K562 (cell line): ENCODE measurements at regions not wholly inside any gene's neighbourhood (a gene's known extent, or its start where the extent isn't known, plus 50 kb on each side); places are given as distances from the start of the nearest gene placed in this dataset.
A peak's percentile ranks its signal among the peaks of the same experiment; 100 is the strongest.

Experiments used
- ATF2 ChIP-seq: sonication (generic); formaldehyde crosslinking; IDR thresholded peaks from 2 replicates; pipeline ENCODE4 v1.8.1; 2022; ENCODE audit warnings: missing genetic modification reagents
- BRF1 ChIP-seq: IDR thresholded peaks from 3 replicates; pipeline ENCODE4 v1.6.1; 2011; ENCODE audit warnings: borderline replicate concordance, mild to moderate bottlenecking; ENCODE audit not compliant: insufficient read length; ENCODE audit errors: extremely low read depth
- DNMT1 ChIP-seq: fragments of 450-650 bp; IDR thresholded peaks from 2 replicates; pipeline ENCODE4 v1.6.1; 2016; ENCODE audit warnings: antibody characterized with exemption, mild to moderate bottlenecking
- GTF2E2 ChIP-seq: fragments of 200-800 bp; sonication (Bioruptor generic); IDR thresholded peaks from 2 replicates; pipeline ENCODE4 v1.6.1; 2016; ENCODE audit warnings: missing genetic modification characterization, missing compliant biosample characterization
- MLLT1 ChIP-seq, 2 experiments: fragments of 450-650 bp; IDR thresholded peaks; 2 replicates each; pipeline ENCODE4 v1.6.1; 2016
- PBX2 ChIP-seq, 2 experiments: IDR thresholded peaks in 1 of 2; conservative IDR thresholded peaks in 1 of 2; 2 replicates each; pipeline ENCODE4 v1.6.1; 2016; ENCODE audit warnings: low read depth in 2 of 2, mild to moderate bottlenecking in 1 of 2, missing compliant biosample characterization in 1 of 2, missing genetic modification characterization in 1 of 2, moderate library complexity in 1 of 2
- SFPQ ChIP-seq: fragments of 200-400 bp; formaldehyde crosslinking; IDR thresholded peaks from 2 replicates; pipeline ENCODE4 v1.6.1; 2017; ENCODE audit warnings: mild to moderate bottlenecking, low read depth, low read length, moderate library complexity
- SPI1 ChIP-seq: IDR thresholded peaks from 2 replicates; pipeline ENCODE4 v1.6.1; 2011; ENCODE audit warnings: low read depth, low read length, control low read depth, borderline replicate concordance
- TRIM24 ChIP-seq, 2 experiments: fragments of 450-650 bp; IDR thresholded peaks; 2 replicates each; pipeline ENCODE4 v1.6.1; 2016
- UBTF ChIP-seq, 2 experiments: IDR thresholded peaks; 2 replicates each; pipeline ENCODE4 v1.6.1; 2012; ENCODE audit warnings: improper control_type of control experiment in 2 of 2, low read depth in 2 of 2, low read length in 2 of 2, borderline replicate concordance in 1 of 2
- ZBTB1 ChIP-seq: sonication (generic); formaldehyde crosslinking; IDR thresholded peaks from 2 replicates; pipeline ENCODE4 v1.8.1; 2023; ENCODE audit warnings: missing genetic modification reagents, low read depth, mild to moderate bottlenecking, borderline replicate concordance
- ZNF197 ChIP-seq: fragments of 200-800 bp; sonication (Bioruptor generic); IDR thresholded peaks from 2 replicates; pipeline ENCODE4 v1.6.1; 2016; ENCODE audit warnings: low read depth, missing genetic modification characterization, missing compliant biosample characterization
- ZNF511 ChIP-seq: sonication (generic); formaldehyde crosslinking; IDR thresholded peaks from 2 replicates; pipeline ENCODE4 v1.8.0; 2022; ENCODE audit warnings: mild to moderate bottlenecking, missing genetic modification reagents
- ZNF778 ChIP-seq: fragments of 450-650 bp; formaldehyde crosslinking; IDR thresholded peaks from 2 replicates; pipeline ENCODE4 v1.4.0; 2020; ENCODE audit warnings: mild to moderate bottlenecking, moderate library complexity

GRCh38 chr6:28838634-28839442, 84.9 kb downstream of the TRIM27 start (continued):
- TF ChIP-seq PBX2 (CRISPR knock-in tag; IDR thresholded peaks at IDR 0.05; ENCODE audit: low read depth) (no peak; the same call in 1 of the 2 replicates), PBX2 (tag; conservative IDR thresholded peaks at IDR 0.05; ENCODE audit: low read depth) (peak; percentile 76), DNMT1 (0 out of 2 replicates have a peak, but pooled peaks have one; percentile 12), ATF2 (CRISPR knock-in tag) (no peak), ZBTB1 (CRISPR knock-in tag) (no peak), GTF2E2 (tag) (no peak), ZNF778 (CRISPR knock-in tag) (no peak), TRIM24 (IDR thresholded peaks at IDR 0.05) (peak in 1 of 2 experiments; percentile 57; a peak in 2 of 4 replicates), UBTF (IDR thresholded peaks at IDR 0.05; ENCODE audit: borderline replicate concordance in 1 of 2, low read depth in 2 of 2, low read length in 2 of 2) (peak; percentile 95 to 99; a peak in 3 of 4 replicates), ZNF511 (peak; percentile 93; the same call in 1 of the 2 replicates), SPI1 (no peak), SFPQ (no peak), MLLT1 (IDR thresholded peaks at IDR 0.05) (peak; percentile 78 to 80; a peak in 3 of 4 replicates), BRF1 (no peak), ZNF197 (no peak)
